Chondrocyte (in vitro differentiated cells): ENCODE measurements at regions not wholly inside any gene's neighbourhood (a gene's known extent, or its start where the extent isn't known, plus 50 kb on each side); places are given as distances from the start of the nearest gene placed in this dataset.
"Not testable (repeated sequence)": the region's sequence is repeated elsewhere in the genome, so short reads cannot be mapped to it uniquely, and the experiment has no call there.

Source experiments
- DNase-seq: peaks from one replicate; pipeline ENCODE4 v3.0.0; 2021; ENCODE audit warnings: mixed read lengths, low spot score
- H3K27ac Mint-ChIP-seq: one replicate; pipeline ENCODE4 v1.8.0; 2021; ENCODE audit warnings: mild to moderate bottlenecking, moderate library complexity, mixed read lengths; ENCODE audit not compliant: unreplicated experiment
- H3K27me3 Mint-ChIP-seq: 2 replicates; pipeline ENCODE4 v1.8.0; 2021; ENCODE audit warnings: low read depth, mixed read lengths
- H3K36me3 Mint-ChIP-seq: 2 replicates; pipeline ENCODE4 v1.8.0; 2021; ENCODE audit warnings: low read depth, mixed read lengths
- H3K4me1 Mint-ChIP-seq: 2 replicates; pipeline ENCODE4 v1.8.0; 2021; ENCODE audit warnings: low read depth, mild to moderate bottlenecking, mixed read lengths
- H3K4me3 Mint-ChIP-seq: one replicate; pipeline ENCODE4 v1.8.0; 2021; ENCODE audit warnings: mild to moderate bottlenecking, moderate library complexity, mixed read lengths; ENCODE audit not compliant: unreplicated experiment
- H3K9me3 Mint-ChIP-seq: 2 replicates; pipeline ENCODE4 v1.8.0; 2021; ENCODE audit warnings: low read depth, mixed read lengths
- TF ChIP-seq, protein P1 (sequence below): fragments of 200-600 bp; sonication (generic); IDR thresholded peaks from 2 replicates; pipeline ENCODE4 v1.5.0; 2021; ENCODE audit warnings: antibody characterized with exemption, mild to moderate bottlenecking, moderate library complexity

DNA sequence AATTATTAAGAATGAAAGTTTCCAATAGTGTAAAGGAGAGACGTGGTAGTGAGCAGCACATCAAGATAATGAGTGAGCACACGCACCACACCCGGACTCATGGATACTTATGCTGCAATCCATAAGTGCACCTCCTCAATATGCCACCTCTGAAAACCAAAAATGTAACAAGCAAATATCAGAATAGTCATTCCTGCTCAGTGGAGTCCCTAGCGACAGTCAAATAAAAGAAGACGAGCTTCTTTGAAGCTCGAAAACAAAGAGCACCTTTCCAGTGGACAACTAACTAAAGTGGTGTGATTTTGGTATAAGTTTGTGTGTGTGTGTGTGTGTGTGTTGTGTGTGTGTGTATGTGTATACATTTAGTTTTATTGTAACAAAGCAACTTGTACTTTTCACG is 241.3 kb downstream of the DEPDC1B start:
- no peak for DNase-seq
- H3K27me3 Mint-ChIP-seq, result no peaks in the 10 kb centered on the region
- TF ChIP-seq, protein P1, sequence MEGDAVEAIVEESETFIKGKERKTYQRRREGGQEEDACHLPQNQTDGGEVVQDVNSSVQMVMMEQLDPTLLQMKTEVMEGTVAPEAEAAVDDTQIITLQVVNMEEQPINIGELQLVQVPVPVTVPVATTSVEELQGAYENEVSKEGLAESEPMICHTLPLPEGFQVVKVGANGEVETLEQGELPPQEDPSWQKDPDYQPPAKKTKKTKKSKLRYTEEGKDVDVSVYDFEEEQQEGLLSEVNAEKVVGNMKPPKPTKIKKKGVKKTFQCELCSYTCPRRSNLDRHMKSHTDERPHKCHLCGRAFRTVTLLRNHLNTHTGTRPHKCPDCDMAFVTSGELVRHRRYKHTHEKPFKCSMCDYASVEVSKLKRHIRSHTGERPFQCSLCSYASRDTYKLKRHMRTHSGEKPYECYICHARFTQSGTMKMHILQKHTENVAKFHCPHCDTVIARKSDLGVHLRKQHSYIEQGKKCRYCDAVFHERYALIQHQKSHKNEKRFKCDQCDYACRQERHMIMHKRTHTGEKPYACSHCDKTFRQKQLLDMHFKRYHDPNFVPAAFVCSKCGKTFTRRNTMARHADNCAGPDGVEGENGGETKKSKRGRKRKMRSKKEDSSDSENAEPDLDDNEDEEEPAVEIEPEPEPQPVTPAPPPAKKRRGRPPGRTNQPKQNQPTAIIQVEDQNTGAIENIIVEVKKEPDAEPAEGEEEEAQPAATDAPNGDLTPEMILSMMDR, result no peak
- H3K9me3 Mint-ChIP-seq, result peaks cover 2% of the 10 kb centered on the region
- H3K36me3 Mint-ChIP-seq, result peaks cover 3% of the 10 kb centered on the region
- H3K27ac Mint-ChIP-seq, result no peak overlapping the region
- H3K4me1 Mint-ChIP-seq, result peaks cover 26% of the 10 kb centered on the region
- no peak overlapping the region for H3K4me3 Mint-ChIP-seq

DNA sequence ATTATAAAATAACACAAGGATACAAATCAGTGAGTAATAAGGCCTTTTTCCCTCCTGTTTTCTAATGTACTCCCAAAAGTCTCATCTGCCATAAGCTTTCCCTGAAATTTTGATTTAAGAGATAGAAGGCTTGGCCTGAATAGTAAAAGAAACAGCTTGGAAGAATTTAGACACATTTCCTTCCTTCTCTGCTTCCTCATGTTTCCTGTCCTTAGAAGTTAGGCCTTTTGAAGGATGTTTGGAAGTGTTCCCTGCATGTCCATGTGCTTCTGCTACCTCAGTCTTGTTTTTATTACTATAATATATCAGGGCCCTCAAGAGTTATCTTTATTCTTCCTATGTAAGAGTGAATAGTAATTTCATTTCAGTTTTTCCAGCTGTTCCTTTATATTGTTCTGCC is 242.7 kb downstream of the DEPDC1B start:
- TF ChIP-seq, protein P1, result no peak
- H3K27ac Mint-ChIP-seq, result no peak overlapping the region

DNA sequence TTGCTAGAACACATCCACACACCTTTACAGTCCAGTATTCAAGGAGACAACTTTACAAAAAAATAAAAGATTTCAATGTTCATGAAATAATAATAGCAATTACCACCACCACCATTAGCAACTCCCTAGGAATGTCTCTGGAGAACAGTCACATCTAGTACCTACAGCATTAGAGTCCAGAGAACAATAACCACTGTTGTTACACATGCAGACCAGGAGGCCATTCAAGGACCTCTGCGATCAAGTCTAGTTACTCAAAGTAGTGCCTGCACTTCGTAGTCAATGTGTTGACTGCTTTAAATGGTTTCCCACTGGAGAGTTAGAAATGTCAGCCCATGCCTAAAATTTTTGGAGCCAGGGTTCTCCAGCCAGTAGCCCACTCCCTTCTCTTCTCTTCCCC is 244.4 kb downstream of the DEPDC1B start:
- peaks cover 2% of the 10 kb centered on the region for H3K9me3 Mint-ChIP-seq
- no peaks in the 10 kb centered on the region for H3K27me3 Mint-ChIP-seq
- H3K4me3 Mint-ChIP-seq, result no peak overlapping the region
- H3K36me3 Mint-ChIP-seq, result peaks cover 2% of the 10 kb centered on the region
- TF ChIP-seq, protein P1, result no peak
- no peak overlapping the region for H3K27ac Mint-ChIP-seq
- peaks cover 10% of the 10 kb centered on the region for H3K4me1 Mint-ChIP-seq
- no peak for DNase-seq

More for the DNA sequence above, 242.7 kb downstream of the DEPDC1B start:
- Mint-ChIP-seq H3K4me1 (peaks cover 12% of the 10 kb centered on the region), H3K4me3 (no peak overlapping the region), H3K36me3 (peaks cover 3% of the 10 kb centered on the region), H3K9me3 (peaks cover 2% of the 10 kb centered on the region), H3K27me3 (no peaks in the 10 kb centered on the region)
- DNase-seq, result no peak

DNA sequence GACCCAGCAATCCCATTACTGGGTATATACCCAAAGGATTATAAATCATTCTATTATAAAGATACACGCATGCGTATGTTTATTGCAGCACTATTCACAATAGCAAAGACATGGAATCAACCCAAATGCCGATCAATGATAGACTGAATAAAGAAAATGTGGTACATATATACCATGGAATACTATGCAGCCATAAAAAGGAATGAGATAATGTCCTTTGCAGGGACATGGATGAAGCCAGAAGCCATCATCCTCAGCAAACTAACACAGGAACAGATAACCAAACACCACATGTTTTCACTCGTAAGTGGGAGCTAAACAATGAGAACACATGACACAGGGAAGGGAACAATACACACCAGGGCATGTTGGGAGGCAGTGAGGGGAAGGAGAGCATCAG is 245.7 kb downstream of the DEPDC1B start:
- H3K9me3 Mint-ChIP-seq, DNase-seq, H3K4me3 Mint-ChIP-seq, H3K27me3 Mint-ChIP-seq, H3K4me1 Mint-ChIP-seq, H3K36me3 Mint-ChIP-seq, H3K27ac Mint-ChIP-seq: not testable (repeated sequence)

DNA sequence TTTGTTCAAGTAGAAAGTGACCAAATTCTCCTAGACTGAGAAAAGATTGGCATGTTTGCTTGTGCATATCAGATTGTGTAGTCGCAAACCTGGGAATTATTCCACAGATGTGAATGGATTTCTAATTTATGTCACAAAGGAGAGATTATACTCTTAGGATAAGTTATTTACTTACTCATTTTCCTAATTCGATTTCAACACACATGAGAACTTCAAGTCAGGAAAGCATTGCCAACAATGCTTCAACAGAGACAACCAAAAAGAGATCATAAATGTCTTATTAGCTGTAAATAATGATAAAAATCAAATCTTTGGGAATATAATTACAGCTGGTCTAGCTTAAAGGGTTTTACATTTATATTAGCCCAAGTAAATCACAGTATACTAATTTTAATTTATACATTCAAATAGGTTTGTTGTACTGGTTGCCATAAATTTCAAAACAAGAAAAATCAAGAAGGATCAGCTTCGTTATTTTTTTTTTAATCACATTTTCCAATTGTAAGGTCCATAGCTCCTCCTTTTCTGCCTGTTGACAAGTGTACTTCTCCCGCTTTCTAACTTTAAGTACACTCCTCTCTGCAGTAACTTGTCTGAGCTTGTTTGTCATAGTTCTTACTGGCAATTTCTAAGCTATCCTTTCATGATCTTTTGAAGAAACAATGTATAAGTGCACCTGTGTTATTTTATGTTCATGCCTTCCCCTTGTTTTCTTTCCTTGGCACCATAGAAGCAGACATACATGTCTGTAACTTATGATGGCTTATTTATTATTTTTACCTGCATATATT is 246.6 kb downstream of the DEPDC1B start:
- Mint-ChIP-seq H3K4me3 (no peak overlapping the region), H3K27ac (no peak overlapping the region), H3K4me1 (peaks cover 10% of the 10 kb centered on the region), H3K27me3 (no peaks in the 10 kb centered on the region), H3K36me3 (peaks cover 2% of the 10 kb centered on the region), H3K9me3 (peaks cover 2% of the 10 kb centered on the region)
- TF ChIP-seq, protein P1, result no peak
- DNase-seq, result no peak

DNA sequence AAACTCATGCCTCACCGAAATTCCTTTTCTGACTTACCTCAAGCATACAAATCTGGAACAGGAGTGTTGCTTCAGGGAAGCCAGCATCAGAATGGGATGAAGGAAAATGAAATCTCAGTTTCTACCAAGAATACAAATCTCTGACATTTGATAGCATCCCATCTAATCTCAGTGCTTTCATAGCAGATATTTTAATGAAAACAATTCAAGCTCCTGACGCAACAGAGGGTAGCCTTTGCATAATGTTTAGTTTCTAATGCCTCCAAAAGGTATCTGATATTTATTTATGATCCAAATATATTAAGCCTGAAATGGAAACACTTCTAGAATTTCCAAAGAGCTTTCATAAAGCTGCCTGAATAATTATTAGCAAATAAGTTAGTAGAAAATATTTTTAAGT is 251.4 kb downstream of the DEPDC1B start:
- TF ChIP-seq, protein P1, result no peak
- DNase-seq, result no peak
- H3K9me3 Mint-ChIP-seq, result no peaks in the 10 kb centered on the region
- H3K36me3 Mint-ChIP-seq, result no peaks in the 10 kb centered on the region
- H3K27ac Mint-ChIP-seq, result no peak overlapping the region
- peaks cover 20% of the 10 kb centered on the region for H3K4me1 Mint-ChIP-seq
- H3K4me3 Mint-ChIP-seq, result no peak overlapping the region
- no peaks in the 10 kb centered on the region for H3K27me3 Mint-ChIP-seq
